Psoas muscle (tissue), 7 donors: ENCODE measurements at regions not wholly inside any gene's neighbourhood (a gene's known extent, or its start where the extent isn't known, plus 50 kb on each side); places are given as distances from the start of the nearest gene placed in this dataset.

Experiments
- ATAC-seq, 4 donors: fragments of 200-7000 bp; cut with Tn5 transposase; one replicate each; pipeline ENCODE4 v1.9.1; 2020; ENCODE audit warnings: moderate library complexity in 3 of 4, mild to moderate bottlenecking in 2 of 4
- DNase-seq, 2 donors: peaks; one replicate each; pipeline ENCODE4 v3.0.0-alpha.2; 2020
- H3K27ac ChIP-seq: fragments of 200-600 bp; one replicate; pipeline ENCODE4 v1.8.0; 2022
- H3K27me3 ChIP-seq, 3 donors: fragments of 200-600 bp in 1 of 3; one replicate each; pipeline versions ENCODE4 v1.6.1 to v1.8.0; 2013 to 2022; ENCODE audit warnings: low read length in 2 of 3, mild to moderate bottlenecking in 2 of 3, moderate library complexity in 1 of 3; ENCODE audit not compliant: insufficient read depth in 3 of 3
- H3K36me3 ChIP-seq, 2 donors: fragments of 200-600 bp in 1 of 2; one replicate each; pipeline versions ENCODE4 v1.6.1 to v1.8.0; 2013 to 2022; ENCODE audit warnings: low read depth in 1 of 2, mild to moderate bottlenecking in 1 of 2, moderate library complexity in 1 of 2; ENCODE audit not compliant: insufficient read depth in 1 of 2
- H3K4me1 ChIP-seq: fragments of 200-600 bp; one replicate; pipeline ENCODE4 v1.8.0; 2022
- H3K4me3 ChIP-seq: fragments of 200-600 bp; one replicate; pipeline ENCODE4 v1.8.0; 2022; ENCODE audit warnings: mild to moderate bottlenecking
- H3K9me3 ChIP-seq: fragments of 200-600 bp; one replicate; pipeline ENCODE4 v1.8.0; 2022
- CTCF ChIP-seq: fragments of 200-600 bp; IDR thresholded peaks from one replicate; pipeline ENCODE4 v1.8.0; 2022; ENCODE audit warnings: antibody characterized with exemption
- WGBS, 3 donors: extraction: QIAGEN DNeasy Blood & Tissue Kit; methylation state at CpG; one replicate each; pipeline versions ENCODE4 v1.1.6 to v1.1.7; 2013; 5-methylcytosine and 5-hydroxymethylcytosine counted together
- intact Hi-C, 2 donors: fragments of 100-400 bp; cut with DNase I; formaldehyde crosslinking; loops; one replicate each; pipeline versions ENCODE4 v1.11.0 to v1.14.2; 2022
- donor health status: healthy with polysubstance abuse.
- donor health status: DM: no; HTN: no; CAD: no; lungs with moderate emphysema.
- donor health status: Bipolar disorder and iron deficiency.
- donor health status: healthy.
- donor health status: DM: yes; HTN: yes; CAD: no.
- donor health status: DM: no; HTN: no; CAD: no.
- donor health status: DM: yes; HTN: yes; CAD: no.

- ATAC-seq (no peak), DNase-seq (no peak)
- Histone ChIP-seq H3K36me3 (no peaks in the 10 kb centered on the region), H3K9me3 (no peaks in the 10 kb centered on the region), H3K4me3 (no peak overlapping the region), H3K27me3 (peaks cover 0 to 14% (median 0%) of the 10 kb centered on the region in 3 donors), H3K4me1 (no peaks in the 10 kb centered on the region), H3K27ac (no peak overlapping the region)
- 7 to 17% (median 11%) methylated on average over 1 of the region's 1 CpG for WGBS, 3 donors
- intact Hi-C loops: no loop called here
- TF ChIP-seq CTCF: no peak
Measured at GRCh38 chrX:65920620-65921019, 119.3 kb downstream of the VSIG4 start.

- intact Hi-C loops: no loop called here
- 75 to 93% (median 87%) methylated on average over 3 of the region's 3 CpGs for WGBS, 3 donors
- Histone ChIP-seq H3K4me1 (no peaks in the 10 kb centered on the region), H3K36me3 (no peaks in the 10 kb centered on the region), H3K27ac (no peak overlapping the region), H3K4me3 (no peak overlapping the region), H3K27me3 (peaks cover 0 to 1% (median 0%) of the 10 kb centered on the region in 3 donors), H3K9me3 (peaks cover 14% of the 10 kb centered on the region)
- ATAC-seq (no peak), DNase-seq (no peak)
- no peak for TF ChIP-seq CTCF
Measured at GRCh38 chrX:65910899-65911298, 129.0 kb downstream of the VSIG4 start.

- 59 to 95% (median 82%) methylated on average over 1 of the region's 1 CpG for WGBS, 3 donors
- TF ChIP-seq CTCF: no peak
- Histone ChIP-seq H3K9me3 (no peaks in the 10 kb centered on the region), H3K27ac (no peak overlapping the region), H3K36me3 (no peaks in the 10 kb centered on the region), H3K27me3 (peaks cover 0 to 18% (median 0%) of the 10 kb centered on the region in 3 donors), H3K4me3 (no peak overlapping the region), H3K4me1 (no peaks in the 10 kb centered on the region)
- no peak for DNase-seq
- ATAC-seq: no peak
- intact Hi-C loops: no loop called here
Measured at GRCh38 chrX:65903750-65904149, 136.1 kb downstream of the VSIG4 start.

- H3K27me3 ChIP-seq: peaks cover 0 to 18% (median 0%) of the 10 kb centered on the region in 3 donors
- H3K4me3 ChIP-seq: no peak overlapping the region
- ATAC-seq (no peak), DNase-seq (no peak)
- no peaks in the 10 kb centered on the region for H3K4me1 ChIP-seq
- H3K36me3 ChIP-seq: no peaks in the 10 kb centered on the region
- H3K27ac ChIP-seq: no peak overlapping the region
- H3K9me3 ChIP-seq: no peaks in the 10 kb centered on the region
- 52 to 70% (median 70%) methylated on average over 3 of the region's 3 CpGs for WGBS, 3 donors
- TF ChIP-seq CTCF: no peak
- intact Hi-C loops: no loop called here
Measured at GRCh38 chrX:65902011-65902410, 137.9 kb downstream of the VSIG4 start.
